ENCODE measurements at regions not wholly inside any gene's neighbourhood (a gene's known extent, or its start where the extent isn't known, plus 50 kb on each side); places are given as distances from the start of the nearest gene placed in this dataset.

GRCh38 chr6:14231501-14232280 is 114.1 kb downstream of the CD83 start:
- H3K27me3 Mint-ChIP-seq (ENCODE audit: unreplicated experiment) = peaks cover 32% of the 10 kb centered on the region

GRCh38 chr6:14232889-14233288 is 115.3 kb downstream of the CD83 start:
- no peak for DNase-seq (ENCODE audit: extremely low spot score, unreplicated experiment)
- Mint-ChIP-seq H3K4me1 (ENCODE audit: unreplicated experiment) (no peaks in the 10 kb centered on the region), H3K9me3 (ENCODE audit: unreplicated experiment) (no peaks in the 10 kb centered on the region), H3K4me3 (ENCODE audit: unreplicated experiment) (no peak overlapping the region), H3K27me3 (ENCODE audit: unreplicated experiment) (peaks cover 33% of the 10 kb centered on the region), H3K36me3 (ENCODE audit: unreplicated experiment) (no peaks in the 10 kb centered on the region), H3K27ac (ENCODE audit: unreplicated experiment) (no peak overlapping the region)
- TF ChIP-seq CTCF (IDR thresholded peaks at IDR 0.05) = no peak

More at GRCh38 chr6:14231501-14232280, 114.1 kb downstream of the CD83 start:
- no peak overlapping the region for H3K4me3 Mint-ChIP-seq (ENCODE audit: unreplicated experiment)
- no peak overlapping the region for H3K27ac Mint-ChIP-seq (ENCODE audit: unreplicated experiment)
- no peaks in the 10 kb centered on the region for H3K9me3 Mint-ChIP-seq (ENCODE audit: unreplicated experiment)
- no peak for TF ChIP-seq CTCF (IDR thresholded peaks at IDR 0.05)
- H3K36me3 Mint-ChIP-seq (ENCODE audit: unreplicated experiment) = no peaks in the 10 kb centered on the region
- no peaks in the 10 kb centered on the region for H3K4me1 Mint-ChIP-seq (ENCODE audit: unreplicated experiment)
- DNase-seq (ENCODE audit: extremely low spot score, unreplicated experiment) = no peak

GRCh38 chr6:14235653-14236356 is 118.2 kb downstream of the CD83 start:
- H3K27ac Mint-ChIP-seq (ENCODE audit: unreplicated experiment) = no peak overlapping the region
- DNase-seq (ENCODE audit: extremely low spot score, unreplicated experiment) = no peak
- peaks cover 33% of the 10 kb centered on the region for H3K27me3 Mint-ChIP-seq (ENCODE audit: unreplicated experiment)
- no peak overlapping the region for H3K4me3 Mint-ChIP-seq (ENCODE audit: unreplicated experiment)
- H3K9me3 Mint-ChIP-seq (ENCODE audit: unreplicated experiment) = no peaks in the 10 kb centered on the region
- H3K36me3 Mint-ChIP-seq (ENCODE audit: unreplicated experiment) = no peaks in the 10 kb centered on the region
- no peaks in the 10 kb centered on the region for H3K4me1 Mint-ChIP-seq (ENCODE audit: unreplicated experiment)
- no peak for TF ChIP-seq CTCF (IDR thresholded peaks at IDR 0.05)

- no peak for TF ChIP-seq CTCF (IDR thresholded peaks at IDR 0.05)
- peaks cover 26% of the 10 kb centered on the region for H3K27me3 Mint-ChIP-seq (ENCODE audit: unreplicated experiment)
- no peak for DNase-seq (ENCODE audit: extremely low spot score, unreplicated experiment)
- no peaks in the 10 kb centered on the region for H3K36me3 Mint-ChIP-seq (ENCODE audit: unreplicated experiment)
- H3K4me3 Mint-ChIP-seq (ENCODE audit: unreplicated experiment) = no peak overlapping the region
- no peaks in the 10 kb centered on the region for H3K4me1 Mint-ChIP-seq (ENCODE audit: unreplicated experiment)
- H3K9me3 Mint-ChIP-seq (ENCODE audit: unreplicated experiment) = no peaks in the 10 kb centered on the region
- no peak overlapping the region for H3K27ac Mint-ChIP-seq (ENCODE audit: unreplicated experiment)
These were observed 121.5 kb downstream of the CD83 start for GRCh38 chr6:14239097-14239496.

All from osteocyte (in vitro differentiated cells).